ENCODE measurements at regions not wholly inside any gene's neighbourhood (a gene's known extent, or its start where the extent isn't known, plus 50 kb on each side); places are given as distances from the start of the nearest gene placed in this dataset.
"Not testable (repeated sequence)": the region's sequence is repeated elsewhere in the genome, so short reads cannot be mapped to it uniquely, and the experiment has no call there.

- Mint-ChIP-seq H3K27me3 (no peaks in the 10 kb centered on the region), H3K4me1 (ENCODE audit: low read depth) (peaks cover 12% of the 10 kb centered on the region), H3K27ac (no peak overlapping the region), H3K9me3 (ENCODE audit: low read depth) (peaks cover 6% of the 10 kb centered on the region), H3K36me3 (ENCODE audit: insufficient read depth) (peaks cover 2% of the 10 kb centered on the region), H3K4me3 (ENCODE audit: low read depth) (no peak overlapping the region)
- DNase-seq (ENCODE audit: low spot score, unreplicated experiment), result no peak
- TF ChIP-seq, protein P1, sequence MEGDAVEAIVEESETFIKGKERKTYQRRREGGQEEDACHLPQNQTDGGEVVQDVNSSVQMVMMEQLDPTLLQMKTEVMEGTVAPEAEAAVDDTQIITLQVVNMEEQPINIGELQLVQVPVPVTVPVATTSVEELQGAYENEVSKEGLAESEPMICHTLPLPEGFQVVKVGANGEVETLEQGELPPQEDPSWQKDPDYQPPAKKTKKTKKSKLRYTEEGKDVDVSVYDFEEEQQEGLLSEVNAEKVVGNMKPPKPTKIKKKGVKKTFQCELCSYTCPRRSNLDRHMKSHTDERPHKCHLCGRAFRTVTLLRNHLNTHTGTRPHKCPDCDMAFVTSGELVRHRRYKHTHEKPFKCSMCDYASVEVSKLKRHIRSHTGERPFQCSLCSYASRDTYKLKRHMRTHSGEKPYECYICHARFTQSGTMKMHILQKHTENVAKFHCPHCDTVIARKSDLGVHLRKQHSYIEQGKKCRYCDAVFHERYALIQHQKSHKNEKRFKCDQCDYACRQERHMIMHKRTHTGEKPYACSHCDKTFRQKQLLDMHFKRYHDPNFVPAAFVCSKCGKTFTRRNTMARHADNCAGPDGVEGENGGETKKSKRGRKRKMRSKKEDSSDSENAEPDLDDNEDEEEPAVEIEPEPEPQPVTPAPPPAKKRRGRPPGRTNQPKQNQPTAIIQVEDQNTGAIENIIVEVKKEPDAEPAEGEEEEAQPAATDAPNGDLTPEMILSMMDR (IDR thresholded peaks at IDR 0.05; ENCODE audit: unreplicated experiment), result no peak
These were observed 176.8 kb upstream of the PDE4B start for GRCh38 chr1:65615859-65616258.

GRCh38 chr1:65621721-65622120 lies 171.0 kb upstream of the PDE4B start:
- not testable (repeated sequence) for H3K9me3 Mint-ChIP-seq (ENCODE audit: low read depth); H3K4me3 Mint-ChIP-seq (ENCODE audit: low read depth); H3K36me3 Mint-ChIP-seq (ENCODE audit: insufficient read depth); DNase-seq (ENCODE audit: low spot score, unreplicated experiment); H3K27me3 Mint-ChIP-seq
- H3K4me1 Mint-ChIP-seq (ENCODE audit: low read depth), result peaks cover 30% of the 10 kb centered on the region
- H3K27ac Mint-ChIP-seq, result peak overlapping the region; percentile 73

DNA sequence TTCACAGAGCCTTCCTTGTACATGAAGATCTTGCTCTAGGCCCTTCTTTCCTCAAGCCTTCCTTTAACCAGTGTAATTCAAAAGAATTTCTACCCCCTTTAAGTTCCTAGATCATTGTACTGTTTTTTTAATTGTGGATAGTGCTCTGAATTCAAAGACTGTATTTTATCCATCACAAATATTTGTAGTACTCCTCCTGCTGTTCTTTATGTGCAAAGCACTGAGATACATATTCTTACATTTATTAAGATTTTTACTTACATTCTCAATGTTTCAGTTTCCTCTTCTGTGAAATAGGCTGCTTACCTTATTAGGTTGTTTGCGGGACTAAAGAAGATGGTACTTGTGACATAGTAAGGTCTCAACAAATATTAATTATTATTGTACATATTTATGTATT lies 168.8 kb upstream of the PDE4B start:
- no peak for DNase-seq (ENCODE audit: low spot score, unreplicated experiment)
- Mint-ChIP-seq H3K4me3 (ENCODE audit: low read depth) (no peak overlapping the region), H3K27me3 (no peaks in the 10 kb centered on the region), H3K4me1 (ENCODE audit: low read depth) (peaks cover 30% of the 10 kb centered on the region), H3K27ac (no peak overlapping the region), H3K9me3 (ENCODE audit: low read depth) (no peaks in the 10 kb centered on the region), H3K36me3 (ENCODE audit: insufficient read depth) (no peaks in the 10 kb centered on the region)
- TF ChIP-seq, protein P1 (IDR thresholded peaks at IDR 0.05; ENCODE audit: unreplicated experiment), result peak; percentile 10

DNA sequence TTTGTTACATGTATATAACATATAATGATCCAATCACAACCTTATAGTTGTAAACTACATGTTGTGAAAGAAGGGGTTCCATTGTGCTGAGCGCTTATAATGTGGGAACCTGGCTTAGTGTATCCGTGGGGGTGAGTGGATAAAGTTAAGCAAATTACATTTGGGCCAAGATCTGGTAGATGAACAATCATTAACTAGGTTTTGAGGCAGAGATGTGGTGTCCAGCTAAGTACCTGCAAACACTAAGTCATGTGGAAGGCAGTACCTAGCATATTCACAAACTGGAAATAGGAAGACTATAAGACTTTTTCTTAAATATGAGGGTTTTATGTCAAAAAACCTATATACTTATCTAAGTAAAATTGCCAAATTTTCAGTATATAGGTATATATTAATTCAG lies 167.2 kb upstream of the PDE4B start:
- H3K36me3 Mint-ChIP-seq (ENCODE audit: insufficient read depth), result no peaks in the 10 kb centered on the region
- DNase-seq (ENCODE audit: low spot score, unreplicated experiment), result no peak
- H3K27ac Mint-ChIP-seq, result no peak overlapping the region
- no peak overlapping the region for H3K4me3 Mint-ChIP-seq (ENCODE audit: low read depth)
- H3K27me3 Mint-ChIP-seq, result no peaks in the 10 kb centered on the region
- no peaks in the 10 kb centered on the region for H3K9me3 Mint-ChIP-seq (ENCODE audit: low read depth)
- peaks cover 41% of the 10 kb centered on the region for H3K4me1 Mint-ChIP-seq (ENCODE audit: low read depth)
- TF ChIP-seq, protein P1 (IDR thresholded peaks at IDR 0.05; ENCODE audit: unreplicated experiment), result no peak

DNA sequence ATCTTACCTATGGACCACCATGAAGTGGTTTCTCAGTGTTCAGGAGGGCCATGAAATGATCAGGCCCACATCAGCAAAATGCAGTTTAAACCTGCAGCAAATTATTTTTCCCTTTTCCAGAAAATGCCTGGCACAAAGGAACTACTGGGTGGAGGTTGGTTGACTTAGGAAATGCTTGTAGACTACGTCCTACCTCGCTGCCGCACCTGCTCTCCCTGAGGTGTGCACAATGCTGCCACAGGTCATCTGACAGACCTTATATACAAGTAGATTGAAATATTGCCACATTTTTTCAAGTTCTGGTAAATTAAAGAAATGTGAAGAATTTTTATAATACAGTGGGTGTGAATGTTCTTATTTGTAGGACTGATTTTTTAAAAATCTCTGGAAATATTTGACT lies 166.7 kb upstream of the PDE4B start:
- DNase-seq (ENCODE audit: low spot score, unreplicated experiment), result no peak
- Mint-ChIP-seq H3K4me1 (ENCODE audit: low read depth) (peaks cover 42% of the 10 kb centered on the region), H3K27me3 (no peaks in the 10 kb centered on the region), H3K27ac (no peak overlapping the region), H3K36me3 (ENCODE audit: insufficient read depth) (no peaks in the 10 kb centered on the region), H3K4me3 (ENCODE audit: low read depth) (no peak overlapping the region), H3K9me3 (ENCODE audit: low read depth) (no peaks in the 10 kb centered on the region)
- TF ChIP-seq, protein P1 (IDR thresholded peaks at IDR 0.05; ENCODE audit: unreplicated experiment), result no peak

- Mint-ChIP-seq H3K27ac (peak overlapping the region; percentile 11), H3K4me3 (ENCODE audit: low read depth) (no peak overlapping the region), H3K9me3 (ENCODE audit: low read depth) (no peaks in the 10 kb centered on the region), H3K27me3 (no peaks in the 10 kb centered on the region), H3K4me1 (ENCODE audit: low read depth) (peaks cover 29% of the 10 kb centered on the region), H3K36me3 (ENCODE audit: insufficient read depth) (no peaks in the 10 kb centered on the region)
- TF ChIP-seq, protein P1 (IDR thresholded peaks at IDR 0.05; ENCODE audit: unreplicated experiment), result no peak
- no peak for DNase-seq (ENCODE audit: low spot score, unreplicated experiment)
These were observed 162.9 kb upstream of the PDE4B start for GRCh38 chr1:65629788-65630187.

All from progenitor cell of endocrine pancreas (in vitro differentiated cells).